Calu3 (cell line): ENCODE measurements at regions not wholly inside any gene's neighbourhood (a gene's known extent, or its start where the extent isn't known, plus 50 kb on each side); places are given as distances from the start of the nearest gene placed in this dataset.

ENCODE experiments used
- BruUV-seq: library from RNA; stranded (reverse); fragments of 400-500 nt; replicated peaks from 2 replicates; lab custom pipeline; 2021; lab: Mats Ljungman, UMichigan
- CTCF ChIA-PET: fragments of 300-600 bp; sonication (Branson Sonifier 250); formaldehyde crosslinking; loops from one replicate; lab custom pipeline; 2022; ENCODE audit warnings: antibody characterized with exemption; lab: Charles Lee
- DNase-seq: peaks from one replicate; pipeline ENCODE4 v3.0.0; 2022
- H3K27ac Mint-ChIP-seq: one replicate; pipeline ENCODE4 v1.8.0; 2022; ENCODE audit warnings: mixed read lengths; ENCODE audit not compliant: unreplicated experiment
- H3K27me3 Mint-ChIP-seq: one replicate; pipeline ENCODE4 v1.8.0; 2022; ENCODE audit warnings: mixed read lengths; ENCODE audit not compliant: unreplicated experiment
- H3K36me3 Mint-ChIP-seq: one replicate; pipeline ENCODE4 v1.8.0; 2022; ENCODE audit warnings: mild to moderate bottlenecking, moderate library complexity, mixed read lengths; ENCODE audit not compliant: insufficient read depth, unreplicated experiment
- H3K4me1 Mint-ChIP-seq: one replicate; pipeline ENCODE4 v1.8.0; 2022; ENCODE audit warnings: mild to moderate bottlenecking, low read depth, mixed read lengths; ENCODE audit not compliant: unreplicated experiment
- H3K4me3 Mint-ChIP-seq: one replicate; pipeline ENCODE4 v1.8.0; 2022; ENCODE audit warnings: mild to moderate bottlenecking, low read depth, moderate library complexity, mixed read lengths; ENCODE audit not compliant: unreplicated experiment
- H3K9me3 Mint-ChIP-seq: one replicate; pipeline ENCODE4 v1.8.0; 2022; ENCODE audit warnings: low read depth, mixed read lengths; ENCODE audit not compliant: unreplicated experiment
- intact Hi-C: fragments of 100-400 bp; cut with micrococcal nuclease; formaldehyde crosslinking; loops from one replicate; pipeline ENCODE4 v1.10.0; 2022; ENCODE audit not compliant: unreplicated experiment
- TF ChIP-seq, protein P1 (sequence below): fragments of 200-600 bp; IDR thresholded peaks from one replicate; pipeline ENCODE4 v1.8.0; 2022; ENCODE audit warnings: antibody characterized with exemption; ENCODE audit not compliant: unreplicated experiment

DNA sequence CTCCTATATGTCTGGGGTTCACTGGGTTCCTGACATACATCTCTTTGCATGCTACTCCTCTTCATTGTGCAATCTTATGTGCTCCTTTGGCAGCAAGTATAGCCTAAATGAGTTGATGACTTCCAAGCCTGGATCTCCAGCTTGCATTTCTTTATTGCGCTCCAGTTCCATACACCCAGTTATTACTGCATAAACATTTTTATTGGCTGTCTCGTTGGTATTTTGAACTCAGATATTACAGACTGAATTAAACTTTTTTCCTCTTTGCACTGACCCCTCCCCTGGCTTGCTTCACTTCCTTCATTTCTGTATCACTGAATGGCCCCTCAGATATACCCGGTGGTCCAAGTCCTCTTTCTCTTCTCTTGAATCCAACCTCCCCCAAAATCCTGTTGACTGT, 219.2 kb downstream of the MC4R start:
- CTCF ChIA-PET = no interaction called here
- no TSS peak for BruUV-seq

DNA sequence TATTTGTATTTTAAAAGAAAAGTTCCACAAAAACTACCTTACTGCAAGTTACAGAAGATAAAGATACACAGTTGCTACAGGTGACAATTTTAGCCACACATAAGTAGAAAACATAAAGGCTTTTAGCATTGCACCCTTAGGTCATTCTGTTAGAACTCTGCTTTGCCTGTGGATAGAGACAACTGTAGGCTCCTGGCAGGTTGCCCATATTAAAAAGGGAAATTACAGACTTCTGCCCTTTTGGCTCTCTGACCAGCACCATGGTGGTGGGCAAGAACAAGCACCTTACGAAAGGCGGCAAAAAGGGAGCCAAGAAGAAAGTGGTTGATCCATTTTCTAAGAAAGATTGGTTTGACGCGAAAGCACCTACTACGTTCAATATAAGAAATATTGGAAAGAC, 223.3 kb downstream of the MC4R start:
- TF ChIP-seq, protein P1, sequence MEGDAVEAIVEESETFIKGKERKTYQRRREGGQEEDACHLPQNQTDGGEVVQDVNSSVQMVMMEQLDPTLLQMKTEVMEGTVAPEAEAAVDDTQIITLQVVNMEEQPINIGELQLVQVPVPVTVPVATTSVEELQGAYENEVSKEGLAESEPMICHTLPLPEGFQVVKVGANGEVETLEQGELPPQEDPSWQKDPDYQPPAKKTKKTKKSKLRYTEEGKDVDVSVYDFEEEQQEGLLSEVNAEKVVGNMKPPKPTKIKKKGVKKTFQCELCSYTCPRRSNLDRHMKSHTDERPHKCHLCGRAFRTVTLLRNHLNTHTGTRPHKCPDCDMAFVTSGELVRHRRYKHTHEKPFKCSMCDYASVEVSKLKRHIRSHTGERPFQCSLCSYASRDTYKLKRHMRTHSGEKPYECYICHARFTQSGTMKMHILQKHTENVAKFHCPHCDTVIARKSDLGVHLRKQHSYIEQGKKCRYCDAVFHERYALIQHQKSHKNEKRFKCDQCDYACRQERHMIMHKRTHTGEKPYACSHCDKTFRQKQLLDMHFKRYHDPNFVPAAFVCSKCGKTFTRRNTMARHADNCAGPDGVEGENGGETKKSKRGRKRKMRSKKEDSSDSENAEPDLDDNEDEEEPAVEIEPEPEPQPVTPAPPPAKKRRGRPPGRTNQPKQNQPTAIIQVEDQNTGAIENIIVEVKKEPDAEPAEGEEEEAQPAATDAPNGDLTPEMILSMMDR = no peak
- Mint-ChIP-seq H3K27ac (no peak overlapping the region), H3K36me3 (no peaks in the 10 kb centered on the region), H3K4me3 (no peak overlapping the region), H3K9me3 (no peaks in the 10 kb centered on the region), H3K4me1 (no peaks in the 10 kb centered on the region), H3K27me3 (no peaks in the 10 kb centered on the region)
- DNase-seq = no peak
- CTCF ChIA-PET = no interaction called here
- no TSS peak for BruUV-seq
- intact Hi-C loops = no loop called here

More for the DNA sequence above, 219.2 kb downstream of the MC4R start:
- no peak for DNase-seq
- H3K36me3 Mint-ChIP-seq = no peaks in the 10 kb centered on the region
- no peaks in the 10 kb centered on the region for H3K4me1 Mint-ChIP-seq
- intact Hi-C loops = no loop called here
- H3K27ac Mint-ChIP-seq = no peak overlapping the region
- TF ChIP-seq, protein P1 = no peak
- H3K27me3 Mint-ChIP-seq = no peaks in the 10 kb centered on the region
- H3K4me3 Mint-ChIP-seq = no peak overlapping the region
- no peaks in the 10 kb centered on the region for H3K9me3 Mint-ChIP-seq

DNA sequence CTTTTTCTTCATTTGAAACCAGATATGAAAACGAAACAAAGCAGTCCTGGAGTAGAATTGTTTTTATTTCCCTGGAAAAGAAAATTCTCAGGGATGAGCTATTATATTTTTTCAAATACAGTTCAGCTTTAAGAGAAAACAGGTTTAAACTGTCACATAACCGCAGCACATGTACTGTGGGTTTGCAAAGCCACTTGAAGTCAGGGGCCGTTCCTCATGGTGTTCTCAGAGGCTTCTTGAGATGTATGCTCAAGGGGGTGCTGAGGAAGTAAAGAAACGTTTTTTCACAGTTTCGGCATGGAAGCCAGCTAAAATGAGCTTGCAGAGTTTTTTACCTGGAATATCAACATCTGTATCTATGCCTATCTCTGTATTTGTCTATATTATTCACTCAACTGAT, 225.3 kb downstream of the MC4R start:
- intact Hi-C loops = no loop called here
- Mint-ChIP-seq H3K9me3 (no peaks in the 10 kb centered on the region), H3K4me1 (no peaks in the 10 kb centered on the region), H3K27ac (no peak overlapping the region), H3K27me3 (no peaks in the 10 kb centered on the region), H3K4me3 (no peak overlapping the region), H3K36me3 (no peaks in the 10 kb centered on the region)
- TF ChIP-seq, protein P1 = no peak
- CTCF ChIA-PET = no interaction called here
- DNase-seq = no peak
- no TSS peak for BruUV-seq

DNA sequence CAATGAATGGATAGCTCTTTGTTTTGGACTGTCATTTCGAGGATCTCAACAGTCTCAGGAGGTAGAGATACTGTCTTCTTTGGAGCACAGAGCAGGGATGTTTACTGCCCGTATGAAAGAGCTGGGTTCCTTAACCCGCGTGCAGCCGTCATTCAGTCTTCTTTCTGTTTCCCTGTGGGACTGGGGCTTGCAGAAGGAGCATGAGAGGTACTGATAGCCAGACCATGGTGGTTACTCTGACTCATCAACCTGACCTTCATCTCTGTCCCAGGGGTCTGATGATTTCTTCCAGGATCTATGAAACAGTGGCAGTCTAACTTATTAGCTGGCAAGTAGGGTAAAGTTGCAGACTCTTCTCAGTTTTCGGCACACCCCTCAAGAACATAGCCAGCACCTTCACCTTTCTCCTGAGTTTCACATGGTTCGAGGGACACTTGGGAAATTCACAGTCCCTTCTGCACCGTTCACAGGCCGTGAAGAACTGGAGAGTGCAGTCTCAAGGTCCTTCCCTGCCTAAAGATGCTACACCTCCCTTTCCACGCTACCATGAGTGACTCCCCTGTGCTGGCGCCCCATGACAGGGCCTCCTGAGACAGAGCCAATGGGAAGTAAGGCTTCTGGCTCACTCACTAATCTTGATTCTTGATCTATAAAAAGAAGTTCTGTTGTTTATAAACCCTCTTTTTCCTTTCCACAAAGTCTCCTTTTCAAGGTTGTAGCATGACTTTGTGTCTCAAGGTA, 226.2 kb downstream of the MC4R start:
- Mint-ChIP-seq H3K4me3 (no peak overlapping the region), H3K36me3 (no peaks in the 10 kb centered on the region), H3K27ac (no peak overlapping the region), H3K27me3 (no peaks in the 10 kb centered on the region), H3K4me1 (no peaks in the 10 kb centered on the region), H3K9me3 (no peaks in the 10 kb centered on the region)
- CTCF ChIA-PET = no interaction called here
- DNase-seq = no peak
- no TSS peak for BruUV-seq
- intact Hi-C loops = no loop called here
- TF ChIP-seq, protein P1 = no peak
